ENCODE measurements at regions not wholly inside any gene's neighbourhood (a gene's known extent, or its start where the extent isn't known, plus 50 kb on each side); places are given as distances from the start of the nearest gene placed in this dataset.

DNA sequence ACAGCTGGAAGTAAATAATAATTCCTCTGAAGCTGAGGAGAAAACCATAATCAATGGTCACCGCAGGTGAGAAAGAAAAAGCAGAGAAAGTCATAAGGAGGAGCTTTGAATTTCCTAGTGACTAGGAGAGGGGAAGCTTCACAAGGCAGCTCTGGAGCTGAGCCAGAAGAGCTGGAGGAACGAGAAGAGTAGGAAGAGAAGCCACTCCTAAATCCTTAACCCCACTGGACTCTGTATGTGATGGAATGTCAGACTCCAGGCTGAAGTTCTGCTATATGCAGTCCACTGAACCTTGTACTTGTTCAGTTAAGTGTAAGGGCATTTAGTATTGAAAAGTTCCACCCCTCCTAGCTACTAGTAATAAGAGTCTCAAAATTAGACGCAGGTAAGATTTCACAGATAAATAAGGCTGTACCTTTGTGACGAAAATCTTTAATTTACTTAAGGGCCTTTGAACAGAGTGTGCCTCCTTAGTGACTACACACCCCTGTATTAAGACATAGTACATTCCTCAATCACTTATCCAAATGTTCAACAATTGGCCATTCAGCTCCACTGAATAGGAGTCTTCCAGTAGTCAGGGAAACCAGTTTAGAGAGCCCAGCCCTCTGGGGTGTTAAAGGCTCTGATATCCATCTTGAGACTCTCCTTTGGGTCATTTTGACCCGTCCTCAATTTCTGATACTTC is 71.4 kb upstream of the UFL1 start:
- no peak overlapping the region for H3K4me3 ChIP-seq (ENCODE audit: insufficient read depth, low read length, poor library complexity, severe bottlenecking)
- H4K20me1 ChIP-seq (ENCODE audit: low read depth, low read length) = no peaks in the 10 kb centered on the region
- TF ChIP-seq, protein P1, sequence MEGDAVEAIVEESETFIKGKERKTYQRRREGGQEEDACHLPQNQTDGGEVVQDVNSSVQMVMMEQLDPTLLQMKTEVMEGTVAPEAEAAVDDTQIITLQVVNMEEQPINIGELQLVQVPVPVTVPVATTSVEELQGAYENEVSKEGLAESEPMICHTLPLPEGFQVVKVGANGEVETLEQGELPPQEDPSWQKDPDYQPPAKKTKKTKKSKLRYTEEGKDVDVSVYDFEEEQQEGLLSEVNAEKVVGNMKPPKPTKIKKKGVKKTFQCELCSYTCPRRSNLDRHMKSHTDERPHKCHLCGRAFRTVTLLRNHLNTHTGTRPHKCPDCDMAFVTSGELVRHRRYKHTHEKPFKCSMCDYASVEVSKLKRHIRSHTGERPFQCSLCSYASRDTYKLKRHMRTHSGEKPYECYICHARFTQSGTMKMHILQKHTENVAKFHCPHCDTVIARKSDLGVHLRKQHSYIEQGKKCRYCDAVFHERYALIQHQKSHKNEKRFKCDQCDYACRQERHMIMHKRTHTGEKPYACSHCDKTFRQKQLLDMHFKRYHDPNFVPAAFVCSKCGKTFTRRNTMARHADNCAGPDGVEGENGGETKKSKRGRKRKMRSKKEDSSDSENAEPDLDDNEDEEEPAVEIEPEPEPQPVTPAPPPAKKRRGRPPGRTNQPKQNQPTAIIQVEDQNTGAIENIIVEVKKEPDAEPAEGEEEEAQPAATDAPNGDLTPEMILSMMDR (IDR thresholded peaks at IDR 0.05; ENCODE audit: insufficient read depth, low read length, poor library complexity, severe bottlenecking) = no peak
- no peak for TF ChIP-seq EZH2phosphoT487 (conservative IDR thresholded peaks at IDR 0.05; ENCODE audit: low read length)
- no peaks in the 10 kb centered on the region for H3F3A ChIP-seq (ENCODE audit: insufficient read depth)
- H3K9me2 ChIP-seq (replicated peaks; ENCODE audit: insufficient read depth, low read length) = no peaks in the 10 kb centered on the region
- H3K4me2 ChIP-seq (ENCODE audit: low read depth, low read length, poor library complexity, severe bottlenecking) = no peak overlapping the region
- no peaks in the 10 kb centered on the region for H3K9me3 ChIP-seq (ENCODE audit: insufficient read depth, low read length)
- H3K27me3 ChIP-seq (ENCODE audit: low read length) = no peaks in the 10 kb centered on the region
- H3K36me3 ChIP-seq (ENCODE audit: low read length) = no peaks in the 10 kb centered on the region
- H2AFZ ChIP-seq (ENCODE audit: low read depth, low read length, severe bottlenecking) = no peak overlapping the region
- H3K79me2 ChIP-seq (ENCODE audit: insufficient read depth, low read length) = no peaks in the 10 kb centered on the region
- no peak overlapping the region for H3K27ac ChIP-seq (ENCODE audit: low read depth, low read length)
- H3K9ac ChIP-seq (ENCODE audit: low read length) = no peak overlapping the region

DNA sequence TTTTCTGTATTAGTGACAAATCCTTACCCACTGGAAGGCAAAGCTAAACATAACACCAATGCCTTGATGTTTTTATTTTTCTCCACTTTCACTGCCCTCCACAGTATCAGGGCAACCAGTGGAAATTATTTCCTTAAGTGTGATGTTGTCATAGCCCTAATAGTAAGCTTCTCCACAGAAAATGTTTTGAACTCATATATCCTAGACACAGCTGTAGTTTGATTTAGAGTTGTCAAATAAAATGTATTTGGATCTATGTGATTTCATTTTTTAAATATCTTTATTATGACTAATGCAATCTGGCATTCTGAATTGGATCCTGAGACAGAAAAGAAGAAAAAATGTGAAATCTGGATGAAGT is 70.9 kb upstream of the UFL1 start:
- no peak overlapping the region for H3K27ac ChIP-seq (ENCODE audit: low read depth, low read length)
- no peak overlapping the region for H3K9ac ChIP-seq (ENCODE audit: low read length)
- H3K36me3 ChIP-seq (ENCODE audit: low read length) = no peaks in the 10 kb centered on the region
- H3K4me2 ChIP-seq (ENCODE audit: low read depth, low read length, poor library complexity, severe bottlenecking) = no peak overlapping the region
- H3K9me2 ChIP-seq (replicated peaks; ENCODE audit: insufficient read depth, low read length) = no peaks in the 10 kb centered on the region
- H3F3A ChIP-seq (ENCODE audit: insufficient read depth) = no peaks in the 10 kb centered on the region
- TF ChIP-seq EZH2phosphoT487 (conservative IDR thresholded peaks at IDR 0.05; ENCODE audit: low read length) = no peak
- TF ChIP-seq, protein P1 (IDR thresholded peaks at IDR 0.05; ENCODE audit: insufficient read depth, low read length, poor library complexity, severe bottlenecking) = no peak
- H3K27me3 ChIP-seq (ENCODE audit: low read length) = no peaks in the 10 kb centered on the region
- no peaks in the 10 kb centered on the region for H3K79me2 ChIP-seq (ENCODE audit: insufficient read depth, low read length)
- no peak overlapping the region for H2AFZ ChIP-seq (ENCODE audit: low read depth, low read length, severe bottlenecking)
- H4K20me1 ChIP-seq (ENCODE audit: low read depth, low read length) = no peaks in the 10 kb centered on the region
- H3K9me3 ChIP-seq (ENCODE audit: insufficient read depth, low read length) = no peaks in the 10 kb centered on the region
- no peak overlapping the region for H3K4me3 ChIP-seq (ENCODE audit: insufficient read depth, low read length, poor library complexity, severe bottlenecking)

DNA sequence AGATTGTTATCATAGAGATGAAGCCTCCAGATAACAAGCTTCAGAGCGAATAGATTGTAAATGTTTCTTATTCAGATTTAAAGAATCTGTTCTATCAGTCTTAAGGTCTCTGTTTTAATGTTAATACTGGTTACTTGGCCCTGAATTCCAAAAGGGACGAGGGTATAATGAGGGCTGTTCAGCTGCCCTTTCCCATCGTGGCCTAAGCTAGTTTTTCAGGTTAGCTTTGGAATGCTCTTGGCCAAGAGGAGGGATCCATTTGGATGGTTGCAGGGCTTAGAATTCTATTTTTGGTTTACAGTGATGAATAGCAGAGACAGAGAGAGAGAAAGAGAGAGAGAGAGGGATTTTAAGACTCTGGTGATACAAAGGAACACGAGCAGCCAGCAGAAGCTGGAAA is 62.8 kb upstream of the UFL1 start:
- Histone ChIP-seq H3K4me2 (ENCODE audit: low read depth, low read length, poor library complexity, severe bottlenecking) (no peak overlapping the region), H3K4me3 (ENCODE audit: insufficient read depth, low read length, poor library complexity, severe bottlenecking) (no peak overlapping the region), H3K9ac (ENCODE audit: low read length) (no peak overlapping the region), H3K27ac (ENCODE audit: low read depth, low read length) (no peak overlapping the region), H3K36me3 (ENCODE audit: low read length) (no peaks in the 10 kb centered on the region), H3K79me2 (ENCODE audit: insufficient read depth, low read length) (no peaks in the 10 kb centered on the region), H3K27me3 (ENCODE audit: low read length) (no peaks in the 10 kb centered on the region), H3K9me3 (ENCODE audit: insufficient read depth, low read length) (no peaks in the 10 kb centered on the region), H4K20me1 (ENCODE audit: low read depth, low read length) (no peaks in the 10 kb centered on the region), H2AFZ (ENCODE audit: low read depth, low read length, severe bottlenecking) (no peak overlapping the region), H3K9me2 (replicated peaks; ENCODE audit: insufficient read depth, low read length) (no peaks in the 10 kb centered on the region), H3F3A (ENCODE audit: insufficient read depth) (no peaks in the 10 kb centered on the region)
- no peak for TF ChIP-seq EZH2phosphoT487 (conservative IDR thresholded peaks at IDR 0.05; ENCODE audit: low read length)
- TF ChIP-seq, protein P1 (IDR thresholded peaks at IDR 0.05; ENCODE audit: insufficient read depth, low read length, poor library complexity, severe bottlenecking) = no peak
